Osteocyte (in vitro differentiated cells): ENCODE measurements at regions not wholly inside any gene's neighbourhood (a gene's known extent, or its start where the extent isn't known, plus 50 kb on each side); places are given as distances from the start of the nearest gene placed in this dataset.

Experiments used
- DNase-seq: peaks from one replicate; pipeline ENCODE4 v3.0.0; 2021; ENCODE audit warnings: mixed read lengths; ENCODE audit not compliant: unreplicated experiment; ENCODE audit errors: extremely low spot score
- H3K27ac Mint-ChIP-seq: one replicate; pipeline ENCODE4 v1.8.0; 2021; ENCODE audit warnings: mild to moderate bottlenecking, mixed read lengths; ENCODE audit not compliant: unreplicated experiment
- H3K27me3 Mint-ChIP-seq: one replicate; pipeline ENCODE4 v1.8.0; 2021; ENCODE audit warnings: mixed read lengths; ENCODE audit not compliant: unreplicated experiment
- H3K36me3 Mint-ChIP-seq: one replicate; pipeline ENCODE4 v1.8.0; 2021; ENCODE audit warnings: mixed read lengths; ENCODE audit not compliant: unreplicated experiment
- H3K4me1 Mint-ChIP-seq: one replicate; pipeline ENCODE4 v1.8.0; 2021; ENCODE audit warnings: mixed read lengths; ENCODE audit not compliant: unreplicated experiment
- H3K4me3 Mint-ChIP-seq: one replicate; pipeline ENCODE4 v1.8.0; 2021; ENCODE audit warnings: mild to moderate bottlenecking, moderate library complexity, mixed read lengths; ENCODE audit not compliant: unreplicated experiment
- H3K9me3 Mint-ChIP-seq: one replicate; pipeline ENCODE4 v1.8.0; 2021; ENCODE audit warnings: mixed read lengths; ENCODE audit not compliant: unreplicated experiment
- TF ChIP-seq, protein P1 (sequence below): fragments of 200-600 bp; sonication (generic); IDR thresholded peaks from 2 replicates; pipeline ENCODE4 v1.5.0; 2021; ENCODE audit warnings: antibody characterized with exemption, mild to moderate bottlenecking, moderate library complexity

DNA sequence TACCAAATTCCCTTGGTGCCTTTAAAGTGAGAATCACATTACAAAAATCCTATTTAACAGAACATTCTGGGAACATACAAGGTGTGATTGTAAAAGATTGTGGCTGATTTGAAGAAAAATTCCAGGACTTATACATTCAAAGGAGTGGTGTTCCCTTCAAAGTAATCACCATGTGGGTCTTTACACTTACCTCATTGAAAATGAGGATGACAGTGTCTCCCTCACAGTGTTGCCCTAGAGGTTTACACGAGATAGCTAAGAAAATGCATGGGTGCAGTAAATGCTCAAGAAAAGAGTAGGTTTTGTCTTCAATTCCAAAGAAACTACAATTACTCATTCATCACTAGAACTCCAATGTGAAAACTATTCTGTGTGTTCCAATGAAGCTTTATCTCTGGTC lies 331.5 kb downstream of the SLC4A3 start:
- Mint-ChIP-seq H3K27me3 (no peaks in the 10 kb centered on the region), H3K9me3 (peaks cover 7% of the 10 kb centered on the region), H3K4me3 (no peak overlapping the region), H3K36me3 (peaks cover 2% of the 10 kb centered on the region), H3K4me1 (no peaks in the 10 kb centered on the region), H3K27ac (no peak overlapping the region)
- DNase-seq, result no peak
- TF ChIP-seq, protein P1, sequence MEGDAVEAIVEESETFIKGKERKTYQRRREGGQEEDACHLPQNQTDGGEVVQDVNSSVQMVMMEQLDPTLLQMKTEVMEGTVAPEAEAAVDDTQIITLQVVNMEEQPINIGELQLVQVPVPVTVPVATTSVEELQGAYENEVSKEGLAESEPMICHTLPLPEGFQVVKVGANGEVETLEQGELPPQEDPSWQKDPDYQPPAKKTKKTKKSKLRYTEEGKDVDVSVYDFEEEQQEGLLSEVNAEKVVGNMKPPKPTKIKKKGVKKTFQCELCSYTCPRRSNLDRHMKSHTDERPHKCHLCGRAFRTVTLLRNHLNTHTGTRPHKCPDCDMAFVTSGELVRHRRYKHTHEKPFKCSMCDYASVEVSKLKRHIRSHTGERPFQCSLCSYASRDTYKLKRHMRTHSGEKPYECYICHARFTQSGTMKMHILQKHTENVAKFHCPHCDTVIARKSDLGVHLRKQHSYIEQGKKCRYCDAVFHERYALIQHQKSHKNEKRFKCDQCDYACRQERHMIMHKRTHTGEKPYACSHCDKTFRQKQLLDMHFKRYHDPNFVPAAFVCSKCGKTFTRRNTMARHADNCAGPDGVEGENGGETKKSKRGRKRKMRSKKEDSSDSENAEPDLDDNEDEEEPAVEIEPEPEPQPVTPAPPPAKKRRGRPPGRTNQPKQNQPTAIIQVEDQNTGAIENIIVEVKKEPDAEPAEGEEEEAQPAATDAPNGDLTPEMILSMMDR, result no peak

DNA sequence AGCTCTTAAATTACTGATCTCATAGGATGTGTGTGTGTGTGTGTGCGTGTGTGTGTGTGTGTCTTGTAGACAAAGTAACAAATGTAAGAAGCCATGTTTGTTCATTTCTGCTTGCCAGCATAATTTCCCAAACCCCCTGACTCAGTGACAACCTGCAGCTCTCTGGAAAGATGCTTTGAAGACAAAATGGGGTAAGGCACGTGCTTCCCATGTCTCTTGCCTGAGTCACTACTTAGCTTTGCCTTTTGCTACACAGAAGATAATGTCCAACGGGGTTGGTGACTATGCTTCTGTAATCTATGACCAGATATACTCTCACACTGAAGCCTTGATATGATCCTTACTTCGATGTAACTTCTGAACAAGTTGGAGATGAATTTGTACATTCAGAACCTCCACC lies 332.0 kb downstream of the SLC4A3 start:
- Mint-ChIP-seq H3K4me3 (no peak overlapping the region), H3K9me3 (peaks cover 7% of the 10 kb centered on the region), H3K27me3 (no peaks in the 10 kb centered on the region), H3K27ac (no peak overlapping the region), H3K36me3 (peaks cover 2% of the 10 kb centered on the region), H3K4me1 (no peaks in the 10 kb centered on the region)
- TF ChIP-seq, protein P1, result no peak
- no peak for DNase-seq

DNA sequence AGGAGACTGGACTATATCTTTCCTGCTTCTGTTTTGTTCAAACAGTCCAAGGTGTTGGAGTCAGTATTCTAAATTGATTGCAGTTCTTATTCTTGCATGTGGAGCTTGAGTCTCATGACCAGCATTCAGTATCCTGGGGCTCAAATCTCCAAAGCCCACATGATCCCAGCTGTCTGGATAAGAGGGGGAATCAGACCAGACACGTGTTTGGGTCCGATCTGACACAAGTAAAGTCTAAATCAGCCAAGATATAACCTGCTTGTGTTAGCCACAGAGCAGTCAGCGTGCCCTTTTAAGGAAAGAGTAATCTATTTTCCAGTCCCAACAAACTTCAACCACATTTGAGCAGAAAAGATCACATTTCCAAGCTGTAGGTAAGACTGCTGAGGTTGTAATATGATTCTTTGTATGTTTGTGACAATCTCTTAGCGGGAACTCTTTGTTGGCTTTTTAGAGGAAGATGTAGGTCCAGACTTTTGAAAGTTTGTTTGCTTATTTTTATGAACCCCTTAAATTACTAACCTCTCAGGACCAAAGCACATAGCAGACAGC lies 334.6 kb downstream of the SLC4A3 start:
- TF ChIP-seq, protein P1, result no peak
- H3K4me3 Mint-ChIP-seq, result no peak overlapping the region
- H3K36me3 Mint-ChIP-seq, result no peaks in the 10 kb centered on the region
- H3K27me3 Mint-ChIP-seq, result no peaks in the 10 kb centered on the region
- DNase-seq, result no peak
- H3K4me1 Mint-ChIP-seq, result peaks cover 19% of the 10 kb centered on the region
- H3K9me3 Mint-ChIP-seq, result peaks cover 11% of the 10 kb centered on the region
- no peak overlapping the region for H3K27ac Mint-ChIP-seq

DNA sequence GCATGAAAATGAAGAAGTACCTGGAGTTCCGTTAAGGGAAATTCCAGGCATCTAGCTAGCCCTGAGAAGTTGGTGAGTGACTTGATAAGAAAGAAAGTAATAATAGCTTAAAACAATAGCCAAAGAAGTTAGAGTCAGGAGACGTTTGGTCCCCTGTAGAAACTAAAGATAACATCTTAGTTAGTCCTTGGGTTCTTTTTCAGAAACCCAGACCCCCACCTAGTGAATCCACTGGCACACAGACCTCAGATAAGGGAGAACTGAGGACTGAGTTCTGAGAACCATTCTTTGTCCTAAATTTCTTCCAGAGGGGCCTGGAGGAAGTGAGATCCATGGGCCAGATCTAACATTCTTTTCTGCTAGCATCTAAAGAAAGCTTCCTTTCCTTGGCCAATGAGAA lies 335.4 kb downstream of the SLC4A3 start:
- no peak for DNase-seq
- Mint-ChIP-seq H3K4me3 (no peak overlapping the region), H3K4me1 (peaks cover 19% of the 10 kb centered on the region), H3K27ac (no peak overlapping the region), H3K27me3 (no peaks in the 10 kb centered on the region), H3K36me3 (no peaks in the 10 kb centered on the region), H3K9me3 (peaks cover 6% of the 10 kb centered on the region)
- TF ChIP-seq, protein P1, result no peak

DNA sequence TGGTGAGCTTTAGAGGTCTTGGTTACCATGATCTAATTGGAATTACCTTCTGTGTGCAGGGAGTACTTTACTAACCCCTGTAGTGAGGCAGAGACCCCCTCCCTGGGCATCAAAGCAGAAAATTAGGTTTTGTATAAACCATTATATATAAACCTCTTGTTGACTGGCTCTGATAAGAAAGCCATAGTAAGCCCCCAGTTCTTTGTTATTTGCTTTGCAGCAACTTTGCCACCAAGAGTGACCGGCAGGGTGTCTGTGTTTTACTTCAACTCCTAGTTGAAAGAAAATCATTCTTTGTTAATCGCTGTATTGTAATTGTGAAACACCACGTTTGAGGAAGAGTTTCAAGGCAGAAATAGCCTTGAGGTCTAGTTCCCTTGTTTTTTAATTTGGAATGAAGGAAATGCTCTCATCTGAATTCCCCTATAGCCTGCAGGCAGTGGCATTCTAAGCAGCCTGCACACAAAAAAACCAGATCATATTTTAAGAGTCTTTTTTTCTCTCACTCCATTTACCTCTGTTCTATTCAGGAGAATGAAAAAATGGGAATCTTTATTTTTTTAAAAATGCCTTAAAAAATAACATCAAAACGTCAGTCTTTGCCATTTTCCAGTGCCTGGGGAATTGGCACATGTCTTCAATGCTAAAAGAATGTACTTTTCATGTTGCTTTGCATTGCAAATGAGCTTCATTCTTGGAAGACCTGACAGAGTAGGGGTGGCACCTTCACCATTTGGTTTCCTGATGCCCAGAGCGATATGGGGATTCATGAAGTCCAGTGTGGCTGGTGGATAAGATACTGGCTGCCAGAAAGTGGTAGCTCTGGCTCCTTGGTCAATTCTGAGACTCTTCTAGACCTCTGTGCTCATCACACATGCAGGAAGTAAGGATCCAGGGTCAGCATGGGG lies 338.1 kb downstream of the SLC4A3 start:
- H3K4me1 Mint-ChIP-seq, result peaks cover 24% of the 10 kb centered on the region
- TF ChIP-seq, protein P1, result no peak
- peaks cover 4% of the 10 kb centered on the region for H3K9me3 Mint-ChIP-seq

More for the DNA sequence above, 338.1 kb downstream of the SLC4A3 start:
- Mint-ChIP-seq H3K4me3 (no peak overlapping the region), H3K27me3 (no peaks in the 10 kb centered on the region), H3K27ac (peak overlapping the region; percentile 43), H3K36me3 (no peaks in the 10 kb centered on the region)
- no peak for DNase-seq
